Tibial artery (tissue), 4 donors: ENCODE measurements at regions not wholly inside any gene's neighbourhood (a gene's known extent, or its start where the extent isn't known, plus 50 kb on each side); places are given as distances from the start of the nearest gene placed in this dataset.

Experiments
- DNase-seq, 2 donors: peaks; one replicate each; pipeline ENCODE4 v3.0.0-alpha.2; 2019
- H3K27ac ChIP-seq, 2 donors: fragments of 200-600 bp; sonication (generic) in 1 of 2; 1 replicate in 1 of 2; 2 replicates in 1 of 2; pipeline ENCODE4 v1.5.1; 2018 to 2019; ENCODE audit warnings: mild to moderate bottlenecking in 1 of 2
- H3K27me3 ChIP-seq, 2 donors: fragments of 200-600 bp; sonication (generic) in 1 of 2; one replicate each; pipeline versions ENCODE4 v1.5.1 to v1.6.0; 2016 to 2019
- H3K36me3 ChIP-seq, 3 donors: fragments of 200-600 bp; sonication (generic) in 2 of 3; one replicate each; pipeline ENCODE4 v1.5.1; 2016 to 2019; ENCODE audit warnings: mild to moderate bottlenecking in 2 of 3
- H3K4me1 ChIP-seq, 4 donors: fragments of 200-600 bp; sonication (generic) in 2 of 4; 1 replicate in 3 of 4; 2 replicates in 1 of 4; pipeline ENCODE4 v1.5.1; 2016 to 2019
- H3K4me3 ChIP-seq, 2 donors: fragments of 200-600 bp; sonication (generic) in 1 of 2; 1 replicate in 1 of 2; 2 replicates in 1 of 2; pipeline ENCODE4 v1.5.1; 2018 to 2019; ENCODE audit warnings: mild to moderate bottlenecking in 2 of 2
- H3K9me3 ChIP-seq, 3 donors: fragments of 200-600 bp; sonication (generic) in 1 of 3; one replicate each; pipeline ENCODE4 v1.5.1; 2016 to 2019
- intact Hi-C: fragments of 100-400 bp; cut with DNase I; formaldehyde crosslinking; loops from one replicate; pipeline ENCODE4 v1.15.0; 2023; ENCODE audit warnings: low total_unique reads
- TF ChIP-seq, protein P1 (sequence below), 2 experiments: fragments of 200-600 bp in 1 of 2; fragments of 450-650 bp in 1 of 2; IDR thresholded peaks; one replicate each; pipeline ENCODE4 v1.5.1; 2017 to 2019; ENCODE audit warnings: antibody characterized with exemption in 2 of 2, mild to moderate bottlenecking in 1 of 2, moderate library complexity in 1 of 2

DNA sequence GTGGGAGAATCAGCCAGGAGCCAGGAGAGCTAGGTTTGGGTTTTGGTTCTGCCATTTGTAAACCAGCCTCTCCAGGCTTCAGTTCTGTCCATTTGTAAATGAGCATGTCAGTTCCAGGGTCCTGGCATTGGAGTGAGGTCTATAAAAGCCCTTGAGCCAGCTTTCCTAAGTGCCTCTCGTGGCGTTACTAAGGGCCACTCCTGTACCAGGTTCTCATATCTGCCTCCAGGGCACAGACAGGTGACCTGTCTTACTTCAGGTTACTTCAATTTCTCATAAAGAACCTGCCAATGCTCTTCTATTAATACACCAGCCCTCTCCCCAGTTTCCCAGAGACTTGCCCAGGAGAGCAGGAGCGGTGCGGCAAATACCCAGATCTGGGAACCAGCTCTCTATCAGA lies 101.9 kb downstream of the VEGFA start:
- Histone ChIP-seq H3K27ac (no peak overlapping the region), H3K4me1 (no peaks in the 10 kb centered on the region), H3K9me3 (no peaks in the 10 kb centered on the region), H3K27me3 (peaks cover 0 to 12% of the 10 kb centered on the region in 2 donors), H3K4me3 (no peak overlapping the region), H3K36me3 (no peaks in the 10 kb centered on the region)
- DNase-seq: no peak
- intact Hi-C loops: no loop called here
- TF ChIP-seq, protein P1, sequence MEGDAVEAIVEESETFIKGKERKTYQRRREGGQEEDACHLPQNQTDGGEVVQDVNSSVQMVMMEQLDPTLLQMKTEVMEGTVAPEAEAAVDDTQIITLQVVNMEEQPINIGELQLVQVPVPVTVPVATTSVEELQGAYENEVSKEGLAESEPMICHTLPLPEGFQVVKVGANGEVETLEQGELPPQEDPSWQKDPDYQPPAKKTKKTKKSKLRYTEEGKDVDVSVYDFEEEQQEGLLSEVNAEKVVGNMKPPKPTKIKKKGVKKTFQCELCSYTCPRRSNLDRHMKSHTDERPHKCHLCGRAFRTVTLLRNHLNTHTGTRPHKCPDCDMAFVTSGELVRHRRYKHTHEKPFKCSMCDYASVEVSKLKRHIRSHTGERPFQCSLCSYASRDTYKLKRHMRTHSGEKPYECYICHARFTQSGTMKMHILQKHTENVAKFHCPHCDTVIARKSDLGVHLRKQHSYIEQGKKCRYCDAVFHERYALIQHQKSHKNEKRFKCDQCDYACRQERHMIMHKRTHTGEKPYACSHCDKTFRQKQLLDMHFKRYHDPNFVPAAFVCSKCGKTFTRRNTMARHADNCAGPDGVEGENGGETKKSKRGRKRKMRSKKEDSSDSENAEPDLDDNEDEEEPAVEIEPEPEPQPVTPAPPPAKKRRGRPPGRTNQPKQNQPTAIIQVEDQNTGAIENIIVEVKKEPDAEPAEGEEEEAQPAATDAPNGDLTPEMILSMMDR (IDR thresholded peaks at IDR 0.05): no peak

DNA sequence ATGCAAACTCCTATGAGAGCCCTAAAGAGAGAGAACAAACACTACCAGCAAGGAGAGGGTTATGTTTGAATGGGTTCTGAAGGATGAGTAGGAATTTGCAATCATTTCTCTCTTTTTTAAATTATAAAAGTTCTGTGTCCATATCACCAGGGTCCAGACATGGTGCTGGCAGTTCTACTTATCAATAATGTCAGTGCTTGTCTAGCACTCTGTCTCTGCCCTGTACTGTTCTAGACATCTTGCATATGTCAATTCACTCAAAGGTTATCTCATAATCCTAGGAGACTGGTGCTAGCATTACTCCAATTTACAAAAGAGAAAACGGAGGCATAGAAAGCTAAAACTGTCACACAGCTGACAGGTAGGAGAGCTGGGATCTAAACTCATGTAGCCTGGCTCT lies 101.3 kb downstream of the VEGFA start:
- TF ChIP-seq, protein P1 (IDR thresholded peaks at IDR 0.05): no peak
- H3K4me3 ChIP-seq: no peak overlapping the region
- no peaks in the 10 kb centered on the region for H3K9me3 ChIP-seq
- peaks cover 0 to 12% of the 10 kb centered on the region in 2 donors for H3K27me3 ChIP-seq
- DNase-seq: no peak
- no peak overlapping the region for H3K27ac ChIP-seq
- no peaks in the 10 kb centered on the region for H3K4me1 ChIP-seq
- H3K36me3 ChIP-seq: no peaks in the 10 kb centered on the region
- intact Hi-C loops: no loop called here

DNA sequence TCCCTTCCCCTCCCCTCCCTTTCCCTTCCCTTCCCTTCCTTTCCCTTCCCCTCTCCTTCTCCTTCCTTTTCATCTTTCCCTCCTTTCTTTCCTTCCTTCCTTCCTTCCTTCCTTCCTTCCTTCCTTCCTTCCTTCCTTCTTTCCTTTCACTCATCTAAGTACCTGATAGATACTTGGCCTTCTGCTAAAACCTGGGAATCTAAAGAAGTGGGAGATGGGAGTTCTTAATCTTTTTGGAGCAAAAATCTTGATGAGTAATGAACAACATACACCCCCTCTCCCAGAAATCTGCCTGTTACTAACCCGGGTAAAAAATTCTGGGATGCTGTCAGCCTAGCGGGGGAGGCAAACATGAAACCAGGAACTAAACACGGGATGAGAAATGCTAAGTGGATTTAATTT lies 100.7 kb downstream of the VEGFA start:
- no peak for DNase-seq
- intact Hi-C loops: no loop called here
- Histone ChIP-seq H3K36me3 (no peaks in the 10 kb centered on the region), H3K4me1 (no peaks in the 10 kb centered on the region), H3K4me3 (no peak overlapping the region), H3K27ac (no peak overlapping the region), H3K27me3 (peaks cover 0 to 15% of the 10 kb centered on the region in 2 donors), H3K9me3 (no peaks in the 10 kb centered on the region)
- TF ChIP-seq, protein P1 (IDR thresholded peaks at IDR 0.05): no peak

DNA sequence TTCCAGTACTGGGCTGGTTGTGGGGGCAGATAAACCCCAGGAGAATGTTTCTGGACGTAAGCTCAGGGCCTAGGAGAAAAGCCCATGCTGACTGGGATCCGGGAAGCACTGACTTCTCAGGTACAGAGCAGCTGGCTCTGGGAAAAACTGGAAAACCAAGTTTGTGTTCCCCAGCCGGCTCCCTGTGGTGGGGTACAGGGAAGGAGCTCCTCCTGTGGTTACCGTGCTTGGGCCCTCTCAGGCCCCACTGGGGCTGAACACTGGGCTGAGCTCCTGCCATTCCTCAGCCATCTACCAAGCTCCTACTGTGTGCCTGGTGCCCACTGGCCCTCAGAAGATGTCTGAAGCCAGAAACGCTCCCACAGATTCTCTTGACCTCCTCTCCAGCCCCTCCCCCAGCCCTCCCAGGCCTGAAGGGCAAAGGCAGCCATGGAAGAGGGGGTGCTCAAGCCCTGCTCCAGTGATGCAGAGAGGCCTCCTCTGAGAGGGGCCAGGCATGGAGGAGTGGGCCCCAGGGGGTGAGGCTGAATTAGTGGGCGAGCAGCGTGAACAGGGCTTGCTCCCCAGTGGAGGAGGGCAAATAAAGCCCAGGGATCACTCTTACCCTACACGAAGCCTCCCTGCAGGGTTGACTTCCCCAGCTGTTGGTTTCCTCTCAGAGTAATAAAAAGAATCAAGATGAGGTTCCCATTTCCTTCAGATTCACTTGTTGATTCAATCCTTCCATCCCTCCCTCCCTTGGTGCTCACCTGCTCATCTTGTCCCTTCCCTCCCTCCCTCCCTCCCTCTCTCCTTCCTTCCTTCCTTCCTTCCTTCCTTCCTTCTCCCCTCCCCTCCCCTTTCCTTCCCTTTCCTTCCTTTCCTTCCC lies 100.0 kb downstream of the VEGFA start:
- intact Hi-C loops: no loop called here
- TF ChIP-seq, protein P1 (IDR thresholded peaks at IDR 0.05): no peak
- H3K27ac ChIP-seq: no peak overlapping the region
- H3K27me3 ChIP-seq: peaks cover 0 to 22% of the 10 kb centered on the region in 2 donors
- no peaks in the 10 kb centered on the region for H3K9me3 ChIP-seq
- H3K4me1 ChIP-seq: no peaks in the 10 kb centered on the region
- no peak overlapping the region for H3K4me3 ChIP-seq
- DNase-seq: no peak
- H3K36me3 ChIP-seq: no peaks in the 10 kb centered on the region

DNA sequence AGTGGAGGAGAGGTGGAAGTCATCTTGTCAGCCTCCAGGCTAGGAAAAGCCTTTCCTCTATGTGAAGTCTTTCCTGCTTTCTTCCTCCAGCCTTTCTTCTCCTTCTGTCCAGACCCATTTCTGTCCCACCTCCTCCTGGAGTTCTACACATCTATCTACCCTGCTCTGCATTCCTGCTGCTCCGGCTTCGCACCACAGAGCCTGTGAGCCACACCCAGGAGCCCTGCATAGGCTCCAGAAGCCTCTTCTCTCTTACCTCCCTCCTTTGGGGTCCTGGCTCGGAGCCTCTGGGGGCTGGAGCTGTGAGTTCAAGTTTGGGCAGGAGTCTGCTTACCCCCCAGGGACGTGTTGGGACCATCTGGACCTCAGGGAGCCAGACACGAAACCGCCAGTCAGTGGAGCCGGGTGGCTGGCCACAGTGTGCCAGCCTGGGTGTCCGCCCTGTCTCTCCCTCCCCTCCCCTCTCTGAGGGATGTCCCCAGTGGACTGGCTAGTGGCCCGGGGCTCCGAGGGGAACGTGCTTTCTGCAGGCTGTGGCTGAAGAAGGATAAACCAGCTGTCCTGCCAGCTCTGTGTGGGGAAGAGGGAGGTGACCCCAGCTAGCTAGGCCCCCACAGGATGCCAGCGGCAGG lies 99.2 kb downstream of the VEGFA start:
- intact Hi-C loops: no loop called here
- DNase-seq: no peak
- no peak overlapping the region for H3K4me3 ChIP-seq
- TF ChIP-seq, protein P1 (IDR thresholded peaks at IDR 0.05): no peak
- no peaks in the 10 kb centered on the region for H3K9me3 ChIP-seq
- H3K36me3 ChIP-seq: no peaks in the 10 kb centered on the region
- peaks cover 0 to 30% of the 10 kb centered on the region in 2 donors for H3K27me3 ChIP-seq
- H3K4me1 ChIP-seq: no peaks in the 10 kb centered on the region
- H3K27ac ChIP-seq: no peak overlapping the region
